Natural killer cell (primary cell): ENCODE measurements at regions not wholly inside any gene's neighbourhood (a gene's known extent, or its start where the extent isn't known, plus 50 kb on each side); places are given as distances from the start of the nearest gene placed in this dataset.
"Not testable (repeated sequence)": the region's sequence is repeated elsewhere in the genome, so short reads cannot be mapped to it uniquely, and the experiment has no call there.

Experiments
- ATAC-seq, 3 donors: fragments of 150-1000 bp in 2 of 3; fragments of 200-7000 bp in 1 of 3; cut with Tn5 transposase; 1 replicate in 1 of 3; 2 replicates in 2 of 3; pipeline ENCODE4 v1.10.0; 2021; ENCODE audit warnings: mild to moderate bottlenecking in 2 of 3, moderate library complexity in 2 of 3
- DNase-seq, 2 donors: peaks; one replicate each; pipeline versions ENCODE4 v3.0.0 to v3.0.0-alpha.2; 2013 to 2021; ENCODE audit warnings: mixed read lengths in 1 of 2
- H3K27ac ChIP-seq: one replicate; pipeline ENCODE4 v1.5.1; 2013; ENCODE audit warnings: mild to moderate bottlenecking, low read length
- H3K27me3 ChIP-seq: one replicate; pipeline ENCODE4 v1.6.1; 2013; ENCODE audit warnings: low read length; ENCODE audit not compliant: control insufficient read depth, insufficient read depth
- H3K36me3 ChIP-seq: one replicate; pipeline ENCODE4 v1.6.1; 2013; ENCODE audit warnings: low read length; ENCODE audit not compliant: control insufficient read depth, insufficient read depth
- H3K4me1 ChIP-seq: one replicate; pipeline ENCODE4 v1.6.1; 2013; ENCODE audit warnings: low read length; ENCODE audit not compliant: control insufficient read depth, insufficient read depth
- H3K4me3 ChIP-seq: one replicate; pipeline ENCODE4 v1.5.1; 2013; ENCODE audit warnings: low read length
- H3K9me3 ChIP-seq: one replicate; pipeline ENCODE4 v1.6.1; 2013; ENCODE audit warnings: low read length; ENCODE audit not compliant: control insufficient read depth, insufficient read depth
- H3K27ac Mint-ChIP-seq, 2 donors: one replicate each; pipeline ENCODE4 v1.8.0; 2022; ENCODE audit warnings: mild to moderate bottlenecking in 2 of 2, mixed read lengths in 2 of 2, moderate library complexity in 1 of 2
- H3K27me3 Mint-ChIP-seq, 2 donors: one replicate each; pipeline ENCODE4 v1.8.0; 2022; ENCODE audit warnings: low read depth in 2 of 2, mixed read lengths in 2 of 2
- H3K36me3 Mint-ChIP-seq: one replicate; pipeline ENCODE4 v1.8.0; 2022; ENCODE audit warnings: mixed read lengths
- H3K4me1 Mint-ChIP-seq, 2 donors: one replicate each; pipeline ENCODE4 v1.8.0; 2022; ENCODE audit warnings: mixed read lengths in 2 of 2
- H3K4me3 Mint-ChIP-seq: one replicate; pipeline ENCODE4 v1.8.0; 2022; ENCODE audit warnings: mild to moderate bottlenecking, moderate library complexity, mixed read lengths
- H3K9me3 Mint-ChIP-seq, 2 donors: one replicate each; pipeline ENCODE4 v1.8.0; 2022; ENCODE audit warnings: mixed read lengths in 2 of 2
- WGBS: methylation state at CpG from one replicate; pipeline ENCODE4 v1.1.7; 2013; ENCODE audit warnings: missing lambda C conversion rate; ENCODE audit not compliant: insufficient coverage; 5-methylcytosine and 5-hydroxymethylcytosine counted together
- intact Hi-C: fragments of 100-400 bp; cut with micrococcal nuclease; formaldehyde crosslinking; loops from one replicate; pipeline ENCODE4 v1.14.2; 2022
- TF ChIP-seq, protein P1 (sequence below): fragments of 200-600 bp; IDR thresholded peaks from one replicate; pipeline ENCODE4 v1.8.0; 2022; ENCODE audit warnings: antibody characterized with exemption

DNA sequence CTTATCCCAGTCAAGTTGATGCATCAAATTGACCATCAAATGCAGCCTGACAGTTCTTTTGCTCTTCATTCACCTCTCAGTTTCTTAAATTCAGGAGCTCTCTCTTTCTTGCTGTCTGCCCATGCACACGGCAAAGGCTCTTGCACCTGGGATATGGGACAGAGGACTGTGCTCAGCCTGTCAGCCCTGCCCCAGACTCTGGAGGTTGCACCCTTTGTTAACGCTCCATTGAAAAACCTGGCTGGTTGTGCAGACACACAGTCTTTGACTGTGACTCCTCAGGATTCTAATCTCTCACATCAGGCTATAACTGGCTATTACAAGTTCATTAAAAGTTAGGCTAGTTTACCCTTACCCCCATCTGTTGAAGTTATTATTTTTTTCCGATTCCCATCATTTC is 1032.5 kb downstream of the SOCS6 start:
- Histone ChIP-seq H3K4me1 (no peaks in the 10 kb centered on the region), H3K9me3 (no peaks in the 10 kb centered on the region), H3K27me3 (no peaks in the 10 kb centered on the region), H3K4me3 (no peak overlapping the region), H3K36me3 (no peaks in the 10 kb centered on the region), H3K27ac (no peak overlapping the region)
- intact Hi-C loops = no loop called here
- 74% methylated on average over 2 of the region's 3 CpGs for WGBS
- no peaks in the 10 kb centered on the region for H3K27me3 Mint-ChIP-seq
- peaks cover 14 to 30% of the 10 kb centered on the region in 2 donors for H3K9me3 Mint-ChIP-seq
- ATAC-seq (no peak), DNase-seq (no peak)
- H3K27ac Mint-ChIP-seq = no peak overlapping the region
- no peaks in the 10 kb centered on the region for H3K4me1 Mint-ChIP-seq
- no peaks in the 10 kb centered on the region for H3K36me3 Mint-ChIP-seq
- no peak overlapping the region for H3K4me3 Mint-ChIP-seq
- TF ChIP-seq, protein P1, sequence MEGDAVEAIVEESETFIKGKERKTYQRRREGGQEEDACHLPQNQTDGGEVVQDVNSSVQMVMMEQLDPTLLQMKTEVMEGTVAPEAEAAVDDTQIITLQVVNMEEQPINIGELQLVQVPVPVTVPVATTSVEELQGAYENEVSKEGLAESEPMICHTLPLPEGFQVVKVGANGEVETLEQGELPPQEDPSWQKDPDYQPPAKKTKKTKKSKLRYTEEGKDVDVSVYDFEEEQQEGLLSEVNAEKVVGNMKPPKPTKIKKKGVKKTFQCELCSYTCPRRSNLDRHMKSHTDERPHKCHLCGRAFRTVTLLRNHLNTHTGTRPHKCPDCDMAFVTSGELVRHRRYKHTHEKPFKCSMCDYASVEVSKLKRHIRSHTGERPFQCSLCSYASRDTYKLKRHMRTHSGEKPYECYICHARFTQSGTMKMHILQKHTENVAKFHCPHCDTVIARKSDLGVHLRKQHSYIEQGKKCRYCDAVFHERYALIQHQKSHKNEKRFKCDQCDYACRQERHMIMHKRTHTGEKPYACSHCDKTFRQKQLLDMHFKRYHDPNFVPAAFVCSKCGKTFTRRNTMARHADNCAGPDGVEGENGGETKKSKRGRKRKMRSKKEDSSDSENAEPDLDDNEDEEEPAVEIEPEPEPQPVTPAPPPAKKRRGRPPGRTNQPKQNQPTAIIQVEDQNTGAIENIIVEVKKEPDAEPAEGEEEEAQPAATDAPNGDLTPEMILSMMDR = no peak

DNA sequence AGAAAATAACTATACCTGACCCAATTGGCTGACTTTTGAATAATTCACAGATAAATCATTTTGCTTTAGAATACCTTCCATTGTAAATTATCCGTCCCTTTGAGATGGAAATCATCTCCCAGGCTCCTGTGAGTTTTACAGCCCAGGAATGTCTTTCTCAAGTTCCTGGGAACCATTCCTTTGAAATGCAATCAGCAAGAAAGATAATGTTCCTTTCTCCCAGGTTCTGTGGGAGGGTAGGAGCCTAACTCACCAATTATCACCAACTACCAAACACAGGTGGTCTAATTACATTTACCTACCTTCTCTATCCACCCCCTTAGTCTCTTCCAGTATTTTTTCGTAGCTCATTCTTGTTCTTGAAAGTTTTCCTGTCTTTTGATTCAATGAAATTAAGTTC is 1016.0 kb downstream of the SOCS6 start:
- no peak for ATAC-seq
- WGBS = 43% methylated on average over 2 of the region's 2 CpGs
- H3K9me3 Mint-ChIP-seq = peaks cover 3 to 6% of the 10 kb centered on the region in 2 donors
- H3K27ac Mint-ChIP-seq = no peak overlapping the region
- Histone ChIP-seq H3K27ac (no peak overlapping the region), H3K36me3 (no peaks in the 10 kb centered on the region), H3K9me3 (no peaks in the 10 kb centered on the region), H3K4me1 (no peaks in the 10 kb centered on the region), H3K4me3 (no peak overlapping the region), H3K27me3 (no peaks in the 10 kb centered on the region)
- H3K4me3 Mint-ChIP-seq = no peak overlapping the region
- TF ChIP-seq, protein P1 = no peak
- no peak for DNase-seq
- no peaks in the 10 kb centered on the region for H3K36me3 Mint-ChIP-seq
- H3K4me1 Mint-ChIP-seq = no peaks in the 10 kb centered on the region
- H3K27me3 Mint-ChIP-seq = no peaks in the 10 kb centered on the region
- intact Hi-C loops = no loop called here

DNA sequence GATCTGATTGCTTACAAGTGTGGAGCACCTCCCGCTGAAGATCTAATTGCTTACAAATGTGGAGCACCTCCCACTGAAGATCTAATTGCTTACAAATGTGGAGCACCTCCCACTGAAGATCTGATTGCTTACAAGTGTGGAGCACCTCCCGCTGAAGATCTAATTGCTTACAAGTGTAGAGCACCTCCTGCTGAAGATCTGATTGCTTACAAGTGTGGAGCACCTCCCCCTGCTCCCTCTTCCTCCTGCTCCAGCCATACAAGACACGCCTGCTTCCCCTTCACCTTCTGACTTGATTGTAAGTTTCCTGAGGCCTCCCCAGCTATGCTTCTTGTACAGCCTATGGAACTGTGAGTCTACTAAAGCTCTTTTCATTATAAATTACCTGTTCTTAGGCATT is 1014.9 kb downstream of the SOCS6 start:
- H3K4me3 Mint-ChIP-seq, H3K4me1 Mint-ChIP-seq, H3K27ac ChIP-seq, H3K36me3 Mint-ChIP-seq, DNase-seq, H3K27me3 ChIP-seq, H3K27ac Mint-ChIP-seq, H3K9me3 Mint-ChIP-seq, H3K27me3 Mint-ChIP-seq, ATAC-seq, H3K9me3 ChIP-seq, H3K36me3 ChIP-seq, H3K4me3 ChIP-seq, intact Hi-C loops, H3K4me1 ChIP-seq: not testable (repeated sequence)
- WGBS = 22% methylated on average over 2 of the region's 3 CpGs

DNA sequence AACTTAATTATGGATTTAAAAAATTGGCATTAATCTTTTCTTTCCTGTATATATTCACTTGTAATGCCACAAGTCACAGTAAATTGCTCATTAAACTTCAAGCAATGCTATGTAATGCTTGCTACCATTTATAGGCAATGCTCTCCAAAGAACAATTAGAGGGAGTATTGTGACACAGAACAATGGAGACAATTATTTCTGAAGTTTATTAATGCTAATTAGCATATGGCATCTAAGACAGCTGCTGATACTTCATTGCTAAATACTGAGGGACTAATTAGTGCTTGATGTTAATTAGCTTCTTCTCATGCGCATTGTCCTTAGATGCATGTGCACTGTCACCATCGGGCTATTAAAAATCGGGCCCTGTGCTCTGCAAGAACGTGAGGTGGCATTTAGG is 1012.8 kb downstream of the SOCS6 start:
- H3K9me3 ChIP-seq = no peaks in the 10 kb centered on the region
- H3K4me3 Mint-ChIP-seq = no peak overlapping the region
- H3K9me3 Mint-ChIP-seq = peaks cover 2 to 8% of the 10 kb centered on the region in 2 donors
- H3K27me3 Mint-ChIP-seq = no peaks in the 10 kb centered on the region
- no peak for DNase-seq
- no peak overlapping the region for H3K27ac Mint-ChIP-seq
- no peaks in the 10 kb centered on the region for H3K4me1 ChIP-seq
- H3K27ac ChIP-seq = no peak overlapping the region
- H3K4me1 Mint-ChIP-seq = no peaks in the 10 kb centered on the region
- H3K4me3 ChIP-seq = no peak overlapping the region
- H3K36me3 Mint-ChIP-seq = no peaks in the 10 kb centered on the region
- H3K27me3 ChIP-seq = no peaks in the 10 kb centered on the region
- no peaks in the 10 kb centered on the region for H3K36me3 ChIP-seq
- intact Hi-C loops = no loop called here
- 89% methylated on average over 4 of the region's 4 CpGs for WGBS
- TF ChIP-seq, protein P1 = no peak
- no peak for ATAC-seq

DNA sequence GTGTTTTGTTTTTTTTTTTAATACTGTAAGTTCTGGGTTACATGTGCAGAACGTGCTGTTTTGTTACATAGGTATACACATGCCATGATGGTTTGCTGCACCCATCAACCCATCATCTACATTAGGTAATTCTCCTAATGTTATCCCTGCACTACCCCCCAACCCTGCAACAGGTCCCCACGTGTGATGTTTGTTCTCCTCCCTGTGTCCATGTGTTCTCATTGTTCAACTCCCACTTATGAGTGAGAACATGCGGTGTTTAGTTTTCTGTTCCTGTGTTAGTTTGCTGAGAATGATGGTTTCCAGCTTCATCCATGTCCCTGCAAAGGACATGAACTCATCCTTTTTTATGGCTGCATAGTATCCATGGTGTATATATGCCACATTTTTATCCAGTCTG is 1005.4 kb downstream of the SOCS6 start:
- H3K4me3 ChIP-seq, intact Hi-C loops, H3K27ac Mint-ChIP-seq, ATAC-seq, H3K4me3 Mint-ChIP-seq, H3K27me3 ChIP-seq, H3K27ac ChIP-seq, H3K9me3 Mint-ChIP-seq, H3K4me1 ChIP-seq, H3K4me1 Mint-ChIP-seq, H3K36me3 Mint-ChIP-seq, H3K9me3 ChIP-seq, H3K27me3 Mint-ChIP-seq, DNase-seq, H3K36me3 ChIP-seq: not testable (repeated sequence)
- 86% methylated on average over 2 of the region's 3 CpGs for WGBS
